ENCODE measurements at regions not wholly inside any gene's neighbourhood (a gene's known extent, or its start where the extent isn't known, plus 50 kb on each side); places are given as distances from the start of the nearest gene placed in this dataset.
"Not testable (repeated sequence)": the region's sequence is repeated elsewhere in the genome, so short reads cannot be mapped to it uniquely, and the experiment has no call there.

DNA sequence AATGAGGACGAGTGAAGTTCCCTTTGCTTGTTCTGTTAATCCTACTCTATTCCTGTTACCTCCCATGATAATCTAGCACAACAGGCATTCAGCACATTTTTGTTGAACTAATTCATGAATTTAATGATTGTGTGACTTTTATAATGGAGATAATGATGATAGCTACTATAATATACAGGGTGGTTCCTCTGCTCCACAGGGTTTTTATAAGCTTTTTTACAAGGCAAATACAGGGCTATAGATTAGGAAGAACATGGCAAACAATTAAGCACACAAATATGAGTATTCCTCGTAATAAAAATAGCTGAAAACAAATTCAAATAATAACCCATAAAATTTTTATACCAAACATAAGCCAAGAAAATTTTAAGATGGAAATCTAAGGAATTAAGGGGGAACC lies 145.6 kb upstream of the TMTC1 start:
- DNase-seq: no peak

DNA sequence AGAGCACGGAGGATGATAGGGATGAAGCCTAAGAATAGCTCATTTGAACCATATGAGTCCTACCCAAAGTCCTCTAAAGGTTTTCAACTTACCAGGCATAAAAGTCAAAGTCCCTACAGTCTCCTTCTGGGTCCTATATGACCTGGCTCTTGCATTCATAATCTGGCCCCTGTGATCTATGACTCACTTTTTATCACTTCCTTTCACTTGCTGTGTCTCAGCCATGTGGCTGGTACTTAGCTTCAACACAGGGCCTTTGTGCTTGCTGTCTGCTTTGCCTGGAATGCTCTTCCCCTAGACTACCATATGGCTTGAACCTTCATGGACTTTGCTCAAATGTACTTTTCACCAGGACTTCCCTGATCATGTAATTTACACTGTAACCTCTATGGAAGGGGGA lies 137.6 kb upstream of the TMTC1 start:
- DNase-seq: no peak

DNA sequence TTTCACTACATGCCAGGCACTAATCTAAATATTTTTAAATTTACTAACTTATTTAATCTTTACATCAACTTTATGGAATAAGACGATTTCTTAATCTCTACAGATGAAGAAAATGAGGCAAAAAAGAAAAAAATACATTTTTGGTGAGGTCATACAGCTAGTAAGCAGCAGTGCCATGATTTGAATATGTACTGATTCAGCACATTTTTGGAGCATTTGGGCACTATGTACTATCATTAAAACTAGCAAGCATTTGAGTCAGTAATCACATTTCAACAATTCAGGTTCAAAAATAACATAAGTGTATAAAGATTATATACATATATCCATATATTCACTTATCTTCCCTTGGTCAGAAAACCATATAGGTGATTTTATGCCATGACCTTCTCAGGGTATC lies 124.4 kb upstream of the TMTC1 start:
- no peak for DNase-seq

DNA sequence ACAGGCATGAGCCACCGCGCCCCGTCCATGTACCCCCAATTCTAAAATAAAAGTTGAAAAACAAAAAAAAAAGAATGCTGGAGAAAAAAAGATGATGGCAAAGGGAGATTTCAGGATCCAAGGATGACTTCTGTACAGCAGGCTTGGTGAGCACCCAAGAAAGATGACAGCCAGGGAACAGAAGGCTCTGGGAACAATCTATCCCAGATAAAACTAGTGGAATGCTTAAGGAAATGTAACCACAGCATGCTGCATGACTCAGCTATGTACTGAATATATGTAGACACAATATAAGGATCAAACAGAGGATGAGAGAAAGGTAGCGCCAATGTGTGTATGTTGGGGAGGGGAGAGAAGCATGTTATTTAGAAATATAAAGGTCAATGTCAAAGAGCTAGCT lies 123.7 kb upstream of the TMTC1 start:
- DNase-seq: no peak

DNA sequence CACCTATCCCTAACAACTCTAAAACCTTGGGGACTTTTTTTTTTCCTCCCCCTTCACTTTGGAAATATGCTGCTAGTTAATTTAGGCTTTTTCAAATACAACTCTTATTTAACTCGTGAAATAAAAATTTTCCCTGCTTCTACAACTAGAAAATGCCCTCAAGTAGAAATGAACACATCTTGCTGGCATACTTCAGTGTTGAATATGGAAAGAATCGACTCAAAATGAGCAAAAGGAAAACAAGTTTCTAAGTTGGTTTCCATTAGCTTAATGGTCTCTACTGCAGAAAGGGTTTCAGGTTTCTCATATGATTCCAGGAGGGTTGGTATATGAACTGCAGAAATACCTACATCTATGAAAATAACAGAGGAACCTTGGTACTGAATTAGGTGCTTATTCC lies 118.3 kb upstream of the TMTC1 start:
- DNase-seq: no peak

GRCh38 chr12:29901585-29901984 lies 117.8 kb upstream of the TMTC1 start:
- DNase-seq: no peak

- DNase-seq: no peak
Measured at GRCh38 chr12:29899212-29899931, 115.6 kb upstream of the TMTC1 start.

DNA sequence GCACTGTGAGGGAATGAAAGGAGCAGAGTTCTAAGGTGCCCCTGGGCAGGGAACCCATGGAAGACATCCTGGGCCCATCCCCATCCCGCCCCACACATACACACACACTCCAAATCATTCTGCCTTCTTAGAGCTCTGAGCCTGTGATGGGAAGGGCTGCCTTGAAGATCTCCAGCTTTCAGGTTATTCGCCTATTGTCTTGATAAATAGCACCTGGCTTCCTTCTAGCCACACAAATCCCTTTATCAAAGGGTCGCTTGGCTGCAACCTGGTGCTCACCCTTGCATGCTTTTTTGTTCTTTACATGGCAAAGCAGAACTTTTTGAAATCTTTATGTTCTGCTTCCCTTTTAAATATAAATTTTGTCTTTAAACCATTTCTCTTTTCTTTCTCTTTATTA lies 112.2 kb upstream of the TMTC1 start:
- DNase-seq: no peak

DNA sequence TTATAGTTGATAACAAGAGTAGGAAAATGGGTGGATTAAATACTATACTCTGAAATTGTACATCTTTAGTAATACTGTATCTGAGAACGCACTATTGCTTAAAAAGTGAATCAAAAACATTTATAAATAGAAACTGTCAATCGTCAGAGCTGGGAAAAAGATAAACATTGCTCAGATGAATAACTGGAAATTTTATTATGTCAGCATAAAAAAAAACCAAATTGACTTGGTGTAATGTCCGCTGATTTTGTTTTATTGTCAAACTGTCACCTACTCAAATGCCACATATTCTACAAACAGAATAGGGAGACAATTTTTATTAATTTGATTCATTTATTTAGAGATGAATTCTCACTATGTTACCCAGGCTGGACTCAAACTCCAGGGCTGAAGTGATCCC lies 109.3 kb upstream of the TMTC1 start:
- DNase-seq: no peak

DNA sequence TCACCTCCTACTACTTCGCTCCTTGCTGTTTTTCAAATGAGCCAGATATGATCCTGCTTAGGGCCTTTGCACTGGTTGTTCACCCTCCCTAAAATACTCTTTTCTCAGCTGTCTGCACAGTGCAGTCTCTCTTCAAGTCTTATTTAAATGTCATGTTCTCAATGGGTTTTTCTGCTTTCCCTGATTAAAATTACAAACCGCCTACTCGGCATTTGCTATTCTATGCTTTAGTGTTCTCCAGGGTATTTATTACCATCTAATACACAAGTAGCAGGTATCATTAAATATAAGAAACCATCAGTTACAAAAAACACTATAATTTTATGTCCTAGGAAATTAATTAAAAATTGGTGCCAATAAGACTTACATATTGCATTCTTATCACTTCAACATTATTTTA lies 108.0 kb upstream of the TMTC1 start:
- DNase-seq: no peak

- peak; percentile 50 for DNase-seq
Measured at GRCh38 chr12:29889737-29890136, 106.0 kb upstream of the TMTC1 start.

- no peak for DNase-seq
Measured at GRCh38 chr12:29888777-29889176, 105.0 kb upstream of the TMTC1 start.

GRCh38 chr12:29884957-29885356 lies 101.2 kb upstream of the TMTC1 start:
- not testable (repeated sequence) for DNase-seq

- no peak for DNase-seq
Measured at GRCh38 chr12:29883941-29884554, 100.3 kb upstream of the TMTC1 start.

DNA sequence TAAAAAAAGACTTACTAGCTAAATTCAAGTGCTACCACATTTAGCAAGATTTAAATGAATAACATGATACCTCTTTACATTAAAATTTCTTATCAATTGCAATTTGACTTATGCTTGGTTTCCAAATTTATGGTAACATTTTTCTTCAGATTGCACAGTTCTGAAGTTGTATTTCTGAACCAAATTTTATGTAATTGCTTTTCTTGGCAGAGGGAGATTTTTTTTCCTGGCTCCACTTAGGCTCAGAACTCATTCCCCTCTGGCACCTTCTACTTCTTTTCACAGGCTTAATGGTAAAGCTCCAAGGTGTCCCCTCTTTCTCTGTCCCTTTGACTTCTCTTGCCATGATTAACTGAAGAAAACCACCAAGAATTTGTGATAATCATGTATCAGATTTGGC lies 99.8 kb upstream of the TMTC1 start:
- DNase-seq: no peak

DNA sequence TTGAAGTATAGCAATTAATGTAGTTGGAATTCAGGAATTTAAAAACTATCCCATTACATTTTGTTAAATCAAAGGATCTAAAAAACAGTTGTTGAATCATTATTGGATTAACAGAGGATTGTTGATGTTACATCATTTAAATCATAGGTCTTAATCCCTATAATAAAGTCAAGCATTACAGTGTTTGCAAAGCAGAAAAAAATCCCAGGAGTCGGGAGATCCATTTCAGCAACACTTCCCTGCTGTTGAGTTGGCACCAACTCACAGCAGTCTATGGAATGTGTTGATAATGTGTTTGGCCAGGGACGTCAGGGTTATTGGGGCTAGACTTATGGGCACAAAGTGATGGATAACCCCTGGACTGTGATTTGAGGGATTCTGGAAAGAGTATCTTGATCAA lies 99.1 kb upstream of the TMTC1 start:
- DNase-seq: no peak

DNA sequence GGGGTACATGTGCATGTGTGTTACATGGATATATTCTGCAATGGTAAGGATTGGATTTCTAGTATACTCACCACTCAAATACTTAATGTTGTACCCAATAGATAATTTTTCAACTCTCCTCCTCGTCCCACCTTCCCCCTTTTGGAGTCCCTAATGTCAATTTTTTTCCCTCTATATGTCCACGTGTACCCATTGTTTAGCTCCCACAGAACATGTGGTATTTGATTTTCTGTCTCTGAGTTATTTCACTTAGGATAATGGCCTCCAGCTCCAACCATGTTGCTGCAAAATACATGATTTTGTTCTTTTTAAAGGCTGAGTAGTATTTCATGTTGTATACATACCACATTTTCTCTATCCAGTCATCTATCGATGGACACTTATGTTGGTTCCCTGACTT lies 97.2 kb upstream of the TMTC1 start:
- no peak for DNase-seq

DNA sequence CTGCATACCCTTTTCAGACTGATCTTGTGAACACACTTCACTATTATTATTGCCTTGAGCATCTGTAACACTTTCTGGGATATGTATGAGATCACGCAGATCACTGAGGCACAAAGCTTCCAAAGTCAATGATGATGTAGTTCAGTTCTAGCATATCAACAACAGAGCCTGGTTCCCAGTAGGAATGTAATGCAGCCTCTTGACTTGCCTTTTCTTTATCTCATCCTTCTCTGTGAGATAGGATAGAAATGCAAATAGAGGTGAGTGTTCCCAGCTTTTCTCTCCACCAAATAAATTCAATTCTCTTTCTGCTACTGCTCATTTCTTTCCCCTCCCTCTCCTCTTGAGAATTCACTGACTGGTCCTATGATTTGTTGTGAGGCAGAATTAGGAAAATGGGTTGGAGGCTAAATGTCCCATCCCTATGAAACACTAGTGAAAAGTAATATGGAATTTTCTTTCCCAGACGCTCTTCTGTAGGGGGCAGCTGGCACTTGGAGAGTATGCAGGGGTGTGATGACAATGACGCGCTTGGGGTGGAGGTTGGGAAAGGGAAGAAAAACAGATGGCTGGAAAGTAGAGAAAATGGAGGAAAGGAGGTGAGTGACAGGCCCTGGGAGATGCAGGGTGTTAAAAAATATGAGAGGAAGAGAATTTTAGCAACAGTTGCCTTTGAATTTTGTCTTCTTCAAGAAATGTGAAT lies 96.0 kb upstream of the TMTC1 start:
- DNase-seq: no peak

DNA sequence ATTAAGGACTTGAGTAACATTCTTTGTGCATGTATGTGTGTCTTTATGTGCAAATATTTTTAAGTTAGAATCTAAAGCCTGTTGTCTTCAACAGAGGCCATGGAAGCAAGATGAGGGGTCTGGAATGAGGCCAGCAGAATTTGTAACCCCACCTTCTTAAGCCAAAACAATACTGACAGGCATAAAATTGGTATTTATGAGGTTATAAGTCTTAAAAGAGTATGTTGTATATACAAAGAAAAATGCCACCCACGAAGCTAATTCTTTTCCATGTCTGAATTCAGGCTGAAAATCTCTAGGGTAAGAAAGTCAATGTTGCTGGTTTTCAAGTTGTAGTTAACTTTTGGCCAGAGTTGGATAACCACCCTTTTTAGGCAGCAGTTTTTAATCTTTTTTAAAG lies 86.2 kb upstream of the TMTC1 start:
- no peak for DNase-seq

GRCh38 chr12:29867823-29868222 lies 84.1 kb upstream of the TMTC1 start:
- no peak for DNase-seq

DNA sequence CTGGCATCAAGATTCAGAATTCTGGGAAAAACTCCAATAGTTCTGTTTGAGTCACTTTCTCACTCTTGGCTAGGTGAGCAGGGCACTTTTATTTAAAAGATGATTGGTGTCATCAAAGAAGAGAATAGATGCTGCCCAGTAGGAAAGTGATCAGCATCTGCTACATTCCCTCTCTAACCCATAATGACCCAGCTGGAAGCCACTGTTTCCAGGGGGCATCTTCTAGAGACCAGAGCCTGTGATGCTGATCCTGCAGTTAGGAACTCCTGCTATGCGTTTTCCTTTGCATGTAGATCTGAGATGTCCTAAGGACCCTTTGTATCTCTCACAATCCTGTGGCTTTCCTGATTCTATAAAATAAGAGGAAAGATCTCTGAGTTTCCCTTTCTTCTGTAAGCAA lies 79.9 kb upstream of the TMTC1 start:
- no peak for DNase-seq

DNA sequence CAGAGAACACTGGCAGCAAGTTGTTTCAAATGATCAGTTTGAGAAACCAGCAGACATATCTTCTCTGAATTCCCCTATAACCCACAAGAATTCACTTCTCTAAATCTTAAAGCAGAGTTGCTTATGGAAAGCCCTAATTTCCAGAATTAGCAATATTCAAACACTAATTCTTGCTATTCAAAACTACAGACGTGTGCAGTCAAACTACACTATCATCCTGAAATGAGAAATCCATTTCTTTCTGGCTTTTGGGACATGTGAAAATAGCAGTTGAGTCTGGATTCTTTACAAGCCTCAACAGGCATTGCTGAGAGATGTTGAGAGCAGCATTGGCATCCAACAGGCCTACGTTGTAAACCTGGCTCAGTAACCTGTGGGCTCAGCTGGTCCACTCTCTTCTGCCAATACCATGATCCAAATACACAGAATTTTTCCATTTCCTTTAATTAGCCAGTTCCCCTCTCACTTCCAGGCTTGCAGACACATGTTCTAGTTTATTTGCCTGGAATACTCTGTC lies 74.6 kb upstream of the TMTC1 start:
- DNase-seq: no peak

GRCh38 chr12:29847246-29847645 lies 63.5 kb upstream of the TMTC1 start:
- no peak for DNase-seq

DNA sequence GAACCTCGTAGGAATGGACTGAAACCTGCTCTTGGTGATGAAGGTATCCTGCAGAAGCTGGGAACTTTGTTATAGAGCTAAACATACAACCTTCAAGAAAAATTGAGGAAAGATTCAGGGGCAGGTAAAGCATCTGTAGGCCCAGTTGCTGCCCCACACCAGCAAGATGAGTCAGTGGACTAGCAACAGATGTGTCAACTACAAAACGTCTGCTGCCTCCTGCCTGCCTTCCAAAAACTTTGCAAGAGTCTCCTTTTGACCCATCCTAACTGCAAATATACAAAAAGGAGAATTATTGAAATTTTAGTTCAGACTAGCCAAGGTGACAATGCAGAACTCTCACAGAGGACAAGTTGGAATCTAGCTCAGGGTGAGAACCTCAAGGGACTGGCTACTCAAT lies 60.9 kb upstream of the TMTC1 start:
- DNase-seq: no peak
